Loucy (cell line): ENCODE measurements at regions not wholly inside any gene's neighbourhood (a gene's known extent, or its start where the extent isn't known, plus 50 kb on each side); places are given as distances from the start of the nearest gene placed in this dataset.

Experiments
- EZH2phosphoT487 ChIP-seq: fragments of 200-600 bp; IDR thresholded peaks from 2 replicates; pipeline ENCODE4 v1.6.1; 2018; ENCODE audit warnings: antibody characterized with exemption, mild to moderate bottlenecking, moderate library complexity, borderline replicate concordance
- TF ChIP-seq, protein P1 (sequence below): fragments of 200-600 bp; sonication (generic); conservative IDR thresholded peaks from 2 replicates; pipeline ENCODE4 v1.5.1; 2014; ENCODE audit warnings: mild to moderate bottlenecking, antibody characterized with exemption, low read length

DNA sequence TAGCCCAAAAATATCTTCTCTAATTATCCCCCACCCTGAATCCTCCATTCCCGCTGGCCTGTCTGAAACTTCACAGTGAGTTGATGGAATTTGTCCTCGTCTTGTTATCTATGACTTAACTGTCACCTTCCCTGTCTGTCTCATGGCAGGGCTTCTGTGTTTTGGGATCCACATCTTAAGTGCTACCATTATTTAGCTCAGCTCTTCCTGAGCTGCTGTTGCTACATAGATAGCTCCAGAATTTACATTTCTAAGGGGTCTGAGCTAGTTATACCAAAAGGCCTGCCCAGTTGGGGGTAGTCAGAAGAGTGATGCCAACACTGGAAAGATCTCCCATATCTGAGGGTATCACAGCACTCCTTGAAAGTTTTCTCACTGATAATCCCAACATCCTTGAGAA, 57.0 kb upstream of the CDKN3 start:
- no peak for TF ChIP-seq EZH2phosphoT487
- TF ChIP-seq, protein P1, sequence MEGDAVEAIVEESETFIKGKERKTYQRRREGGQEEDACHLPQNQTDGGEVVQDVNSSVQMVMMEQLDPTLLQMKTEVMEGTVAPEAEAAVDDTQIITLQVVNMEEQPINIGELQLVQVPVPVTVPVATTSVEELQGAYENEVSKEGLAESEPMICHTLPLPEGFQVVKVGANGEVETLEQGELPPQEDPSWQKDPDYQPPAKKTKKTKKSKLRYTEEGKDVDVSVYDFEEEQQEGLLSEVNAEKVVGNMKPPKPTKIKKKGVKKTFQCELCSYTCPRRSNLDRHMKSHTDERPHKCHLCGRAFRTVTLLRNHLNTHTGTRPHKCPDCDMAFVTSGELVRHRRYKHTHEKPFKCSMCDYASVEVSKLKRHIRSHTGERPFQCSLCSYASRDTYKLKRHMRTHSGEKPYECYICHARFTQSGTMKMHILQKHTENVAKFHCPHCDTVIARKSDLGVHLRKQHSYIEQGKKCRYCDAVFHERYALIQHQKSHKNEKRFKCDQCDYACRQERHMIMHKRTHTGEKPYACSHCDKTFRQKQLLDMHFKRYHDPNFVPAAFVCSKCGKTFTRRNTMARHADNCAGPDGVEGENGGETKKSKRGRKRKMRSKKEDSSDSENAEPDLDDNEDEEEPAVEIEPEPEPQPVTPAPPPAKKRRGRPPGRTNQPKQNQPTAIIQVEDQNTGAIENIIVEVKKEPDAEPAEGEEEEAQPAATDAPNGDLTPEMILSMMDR = no peak
